Endodermal cell (in vitro differentiated cells): ENCODE measurements at regions not wholly inside any gene's neighbourhood (a gene's known extent, or its start where the extent isn't known, plus 50 kb on each side); places are given as distances from the start of the nearest gene placed in this dataset.

ENCODE experiments used
- DNase-seq: peaks from one replicate; pipeline ENCODE4 v3.0.0-alpha.2; 2017
- H3K27ac ChIP-seq: 2 replicates; pipeline ENCODE4 v1.5.1; 2013; ENCODE audit warnings: mild to moderate bottlenecking, low read depth, low read length, moderate library complexity
- H3K27me3 ChIP-seq: 2 replicates; pipeline ENCODE4 v1.6.1; 2013; ENCODE audit warnings: mild to moderate bottlenecking, low read length, moderate library complexity; ENCODE audit not compliant: insufficient read depth, control insufficient read depth, poor library complexity, severe bottlenecking
- H3K36me3 ChIP-seq: 2 replicates; pipeline ENCODE4 v1.7.0; 2013; ENCODE audit warnings: mild to moderate bottlenecking, low read length, moderate library complexity; ENCODE audit not compliant: control insufficient read depth, insufficient read depth
- H3K4me1 ChIP-seq: one replicate; pipeline ENCODE4 v1.7.0; 2013; ENCODE audit warnings: low read length; ENCODE audit not compliant: control insufficient read depth, insufficient read depth
- H3K4me3 ChIP-seq: 2 replicates; pipeline ENCODE4 v1.5.1; 2013; ENCODE audit warnings: mild to moderate bottlenecking, low read length, moderate library complexity
- H3K9ac ChIP-seq: 2 replicates; pipeline ENCODE4 v1.6.1; 2013; ENCODE audit warnings: mild to moderate bottlenecking, low read length, moderate library complexity; ENCODE audit not compliant: poor library complexity, severe bottlenecking; ENCODE audit errors: extremely low read depth
- H3K9me3 ChIP-seq: 2 replicates; pipeline ENCODE4 v1.6.1; 2013; ENCODE audit warnings: mild to moderate bottlenecking, low read length, moderate library complexity; ENCODE audit not compliant: control insufficient read depth
- H3K27ac Mint-ChIP-seq: 2 replicates; pipeline ENCODE4 v1.8.0; 2020; ENCODE audit warnings: mixed read lengths
- H3K27me3 Mint-ChIP-seq: 2 replicates; pipeline ENCODE4 v1.8.0; 2021; ENCODE audit warnings: mild to moderate bottlenecking, mixed read lengths; ENCODE audit not compliant: insufficient read depth
- H3K36me3 Mint-ChIP-seq: 2 replicates; pipeline ENCODE4 v1.8.0; 2020; ENCODE audit warnings: low read depth, mixed read lengths
- H3K4me1 Mint-ChIP-seq: 2 replicates; pipeline ENCODE4 v1.8.0; 2020; ENCODE audit warnings: mixed read lengths
- H3K4me3 Mint-ChIP-seq: 2 replicates; pipeline ENCODE4 v1.8.0; 2020; ENCODE audit warnings: mild to moderate bottlenecking, moderate library complexity, mixed read lengths
- H3K9me3 Mint-ChIP-seq: 2 replicates; pipeline ENCODE4 v1.8.0; 2020; ENCODE audit warnings: mild to moderate bottlenecking, mixed read lengths
- CTCF ChIP-seq: fragments of 200-600 bp; sonication (generic); conservative IDR thresholded peaks from 2 replicates; pipeline ENCODE4 v1.5.0; 2021; ENCODE audit warnings: antibody characterized with exemption, mild to moderate bottlenecking
- whole genome bisulfite sequencing, 2 experiments: methylation state at CpG; one replicate each; pipeline versions ENCODE4 v1.1.5 to v1.1.7; 2013; ENCODE audit warnings: missing lambda C conversion rate in 2 of 2, mixed read lengths in 1 of 2; ENCODE audit not compliant: insufficient coverage in 1 of 2, insufficient read length in 1 of 2; 5-methylcytosine and 5-hydroxymethylcytosine counted together

DNA sequence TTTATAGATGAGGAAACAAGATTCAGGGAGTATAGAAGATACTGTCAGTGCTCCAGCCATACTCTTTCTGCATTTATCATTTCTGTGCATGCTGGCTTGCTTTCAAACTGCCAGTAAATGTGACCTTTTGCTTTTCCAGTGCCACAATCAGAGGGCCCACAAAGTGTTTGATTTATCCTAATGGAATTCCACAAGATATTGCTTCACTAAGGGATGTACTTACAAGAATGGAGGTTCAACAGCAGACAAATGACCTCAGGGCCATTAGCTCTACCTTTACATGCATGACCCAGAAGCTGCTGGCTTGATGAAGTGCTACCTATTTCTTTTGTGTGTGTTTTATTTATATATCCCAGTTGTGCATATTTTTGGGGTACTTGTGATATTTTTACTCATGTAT is 171.5 kb upstream of the GRIK2 start:
- peaks cover 22% of the 10 kb centered on the region for H3K9me3 Mint-ChIP-seq
- Histone ChIP-seq H3K9me3 (peaks cover 12% of the 10 kb centered on the region), H3K4me1 (no peaks in the 10 kb centered on the region), H3K27ac (no peak overlapping the region), H3K36me3 (no peaks in the 10 kb centered on the region), H3K4me3 (no peak overlapping the region), H3K27me3 (no peaks in the 10 kb centered on the region), H3K9ac (no peak overlapping the region)
- H3K4me1 Mint-ChIP-seq: peaks cover 5% of the 10 kb centered on the region
- TF ChIP-seq CTCF: no peak
- no peaks in the 10 kb centered on the region for H3K27me3 Mint-ChIP-seq
- H3K36me3 Mint-ChIP-seq: peaks cover 4% of the 10 kb centered on the region
- H3K27ac Mint-ChIP-seq: no peak overlapping the region
- H3K4me3 Mint-ChIP-seq: no peak overlapping the region
- DNase-seq: no peak

DNA sequence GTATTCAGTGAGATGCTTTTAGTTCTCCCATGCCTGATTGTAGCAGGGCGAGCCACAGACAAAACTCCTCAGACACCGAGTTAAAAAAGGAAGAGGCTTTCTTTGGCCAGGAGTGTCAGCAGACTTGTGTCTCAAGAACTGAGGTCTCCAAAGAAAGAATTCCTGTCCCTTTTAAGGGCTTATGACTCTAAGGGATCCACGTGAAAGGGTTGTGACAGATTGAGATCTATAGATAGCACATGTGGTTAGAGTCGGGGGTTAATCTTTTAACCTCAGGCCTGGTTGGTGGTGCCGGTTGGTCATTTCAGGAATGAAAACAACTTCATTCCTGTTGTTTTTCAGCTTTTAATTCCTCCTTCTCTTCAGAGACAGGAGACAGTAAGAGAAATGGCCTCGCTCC is 168.8 kb upstream of the GRIK2 start:
- H3K27me3 Mint-ChIP-seq: no peaks in the 10 kb centered on the region
- H3K36me3 ChIP-seq: no peaks in the 10 kb centered on the region
- H3K27ac Mint-ChIP-seq: no peak overlapping the region
- no peak for TF ChIP-seq CTCF
- H3K4me3 Mint-ChIP-seq: no peak overlapping the region
- H3K9ac ChIP-seq: no peak overlapping the region
- peaks cover 22% of the 10 kb centered on the region for H3K9me3 Mint-ChIP-seq
- peaks cover 4% of the 10 kb centered on the region for H3K36me3 Mint-ChIP-seq
- peaks cover 12% of the 10 kb centered on the region for H3K9me3 ChIP-seq
- no peak overlapping the region for H3K4me3 ChIP-seq
- H3K27ac ChIP-seq: no peak overlapping the region
- 89 to 95% methylated on average over 4 to 6 of the region's 6 CpGs for WGBS, 2 experiments
- peaks cover 5% of the 10 kb centered on the region for H3K4me1 Mint-ChIP-seq
- DNase-seq: no peak
- H3K27me3 ChIP-seq: no peaks in the 10 kb centered on the region
- H3K4me1 ChIP-seq: no peaks in the 10 kb centered on the region

DNA sequence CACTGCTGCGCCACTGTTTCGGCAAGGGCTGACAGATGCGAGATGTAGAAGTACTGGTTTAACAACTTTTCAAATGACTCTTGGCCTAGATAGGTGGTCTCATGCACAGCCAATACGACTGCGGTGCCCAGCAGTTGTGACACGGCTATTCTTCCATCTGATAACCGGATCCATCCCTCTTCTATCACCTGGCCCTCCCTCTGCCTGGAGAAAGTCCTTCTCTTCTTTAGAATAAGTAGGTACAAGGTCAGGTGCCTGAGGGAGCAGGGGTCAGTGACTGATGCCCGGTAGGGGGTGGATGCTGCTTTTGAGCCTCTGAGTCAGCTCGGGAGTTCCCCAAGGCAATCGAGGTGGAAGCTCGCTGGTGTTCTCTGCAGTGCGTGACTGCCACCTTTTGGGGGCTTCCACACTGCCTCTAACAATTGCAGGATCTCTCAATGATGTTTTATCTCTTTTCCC is 166.8 kb upstream of the GRIK2 start:
- Histone ChIP-seq H3K36me3 (no peaks in the 10 kb centered on the region), H3K27ac (no peak overlapping the region), H3K4me3 (no peak overlapping the region), H3K9ac (no peak overlapping the region), H3K27me3 (no peaks in the 10 kb centered on the region), H3K4me1 (no peaks in the 10 kb centered on the region), H3K9me3 (peaks cover 12% of the 10 kb centered on the region)
- Mint-ChIP-seq H3K4me3 (no peak overlapping the region), H3K27me3 (no peaks in the 10 kb centered on the region), H3K4me1 (peaks cover 5% of the 10 kb centered on the region), H3K9me3 (peaks cover 22% of the 10 kb centered on the region), H3K36me3 (peaks cover 4% of the 10 kb centered on the region), H3K27ac (no peak overlapping the region)
- peak; percentile 85 for TF ChIP-seq CTCF
- DNase-seq: peak; percentile 94
- 64 to 67% methylated on average over 9 to 12 of the region's 12 CpGs for WGBS, 2 experiments
